OCI-LY1 (cell line): ENCODE measurements at regions not wholly inside any gene's neighbourhood (a gene's known extent, or its start where the extent isn't known, plus 50 kb on each side); places are given as distances from the start of the nearest gene placed in this dataset.

Experiments used
- H2AFZ ChIP-seq: fragments of 200-600 bp; sonication (generic), shearing (Covaris generic); 2 replicates; pipeline ENCODE4 v1.6.0; 2014; ENCODE audit warnings: antibody characterized with exemption, mild to moderate bottlenecking, low read length
- H3F3A ChIP-seq: fragments of 200-600 bp; sonication (generic), shearing (Covaris generic); 2 replicates; pipeline ENCODE4 v1.6.0; 2014; ENCODE audit warnings: mild to moderate bottlenecking, antibody characterized with exemption, low read length, moderate library complexity; ENCODE audit not compliant: insufficient read depth
- H3K27ac ChIP-seq: fragments of 200-600 bp; sonication (generic); 2 replicates; pipeline ENCODE4 v1.5.1; 2014; ENCODE audit warnings: low read length, mixed run types, mild to moderate bottlenecking, low read depth; ENCODE audit not compliant: poor library complexity, severe bottlenecking
- H3K27me3 ChIP-seq: fragments of 200-600 bp; sonication (generic); 2 replicates; pipeline ENCODE4 v1.6.0; 2014; ENCODE audit warnings: antibody characterized with exemption, mild to moderate bottlenecking, low read length, moderate library complexity; ENCODE audit not compliant: insufficient read depth
- H3K36me3 ChIP-seq: fragments of 200-600 bp; sonication (generic); 2 replicates; pipeline ENCODE4 v1.6.1; 2014; ENCODE audit warnings: mild to moderate bottlenecking, antibody characterized with exemption, low read length, moderate library complexity, mixed read lengths; ENCODE audit not compliant: insufficient read depth
- H3K4me1 ChIP-seq: fragments of 200-600 bp; sonication (generic); 2 replicates; pipeline ENCODE4 v1.5.1; 2014; ENCODE audit warnings: mild to moderate bottlenecking, low read length, moderate library complexity; ENCODE audit not compliant: insufficient read depth, severe bottlenecking
- H3K4me2 ChIP-seq: fragments of 200-600 bp; sonication (generic), shearing (Covaris generic); 2 replicates; pipeline ENCODE4 v1.6.1; 2014; ENCODE audit warnings: low read length
- H3K4me3 ChIP-seq: fragments of 200-600 bp; sonication (generic); 2 replicates; pipeline ENCODE4 v1.5.1; 2014; ENCODE audit warnings: low read length, low read depth, mild to moderate bottlenecking, mixed read lengths; ENCODE audit not compliant: poor library complexity, severe bottlenecking
- H3K79me2 ChIP-seq: fragments of 200-600 bp; shearing (Covaris generic); 2 replicates; pipeline ENCODE4 v1.6.1; 2016; ENCODE audit warnings: mixed run types, low read length, mixed read lengths; ENCODE audit not compliant: insufficient read depth
- H3K9ac ChIP-seq: fragments of 200-600 bp; sonication (generic), shearing (Covaris generic); 2 replicates; pipeline ENCODE4 v1.6.1; 2014; ENCODE audit warnings: mild to moderate bottlenecking, low read length, mixed read lengths
- H3K9me2 ChIP-seq: fragments of 200-600 bp; sonication (generic), shearing (Covaris generic); 2 replicates; pipeline ENCODE4 v1.6.1; 2014; ENCODE audit warnings: low read depth, mild to moderate bottlenecking, low read length, mixed read lengths
- H3K9me3 ChIP-seq: fragments of 200-600 bp; shearing (Covaris generic); 2 replicates; pipeline ENCODE4 v1.6.1; 2014; ENCODE audit warnings: low read length, mixed read lengths
- H4K20me1 ChIP-seq: fragments of 200-600 bp; sonication (generic), shearing (Covaris generic); 2 replicates; pipeline ENCODE4 v1.6.0; 2016; ENCODE audit warnings: mild to moderate bottlenecking, low read length; ENCODE audit not compliant: insufficient read depth
- EZH2 ChIP-seq: fragments of 200-600 bp; sonication (generic), shearing (Covaris generic); IDR thresholded peaks from 2 replicates; pipeline ENCODE4 v1.8.0; 2017; ENCODE audit warnings: borderline replicate concordance, mixed run types, mild to moderate bottlenecking, antibody characterized with exemption, low read length, moderate library complexity, mixed read lengths
- TF ChIP-seq, protein P1 (sequence below): fragments of 200-600 bp; sonication (generic), shearing (Covaris generic); IDR thresholded peaks from 2 replicates; pipeline ENCODE4 v1.5.1; 2017; ENCODE audit warnings: mild to moderate bottlenecking, antibody characterized with exemption, low read length, moderate library complexity, mixed read lengths

DNA sequence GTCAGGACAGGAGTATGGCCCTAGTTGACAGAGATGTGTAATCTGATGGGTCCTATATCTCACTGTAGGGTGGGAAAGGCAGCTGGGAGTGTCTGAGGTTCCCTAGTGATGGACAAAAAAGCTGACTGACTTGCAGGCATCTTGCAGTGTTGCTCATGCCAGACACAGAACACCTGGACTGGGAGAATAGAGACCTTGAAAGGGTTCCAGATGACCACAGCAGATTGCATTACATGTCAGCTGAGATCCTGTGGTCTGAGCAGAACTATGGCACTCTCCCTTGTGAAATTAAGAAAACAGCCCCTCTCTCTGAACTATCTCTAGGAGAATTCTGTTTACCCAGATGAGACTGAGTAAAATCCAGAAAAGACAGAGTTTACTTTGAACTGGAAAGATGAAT is 212.6 kb upstream of the MAN1A1 start:
- no peak overlapping the region for H3K4me2 ChIP-seq
- no peaks in the 10 kb centered on the region for H4K20me1 ChIP-seq
- no peaks in the 10 kb centered on the region for H3K79me2 ChIP-seq
- no peaks in the 10 kb centered on the region for H3K36me3 ChIP-seq
- TF ChIP-seq, protein P1, sequence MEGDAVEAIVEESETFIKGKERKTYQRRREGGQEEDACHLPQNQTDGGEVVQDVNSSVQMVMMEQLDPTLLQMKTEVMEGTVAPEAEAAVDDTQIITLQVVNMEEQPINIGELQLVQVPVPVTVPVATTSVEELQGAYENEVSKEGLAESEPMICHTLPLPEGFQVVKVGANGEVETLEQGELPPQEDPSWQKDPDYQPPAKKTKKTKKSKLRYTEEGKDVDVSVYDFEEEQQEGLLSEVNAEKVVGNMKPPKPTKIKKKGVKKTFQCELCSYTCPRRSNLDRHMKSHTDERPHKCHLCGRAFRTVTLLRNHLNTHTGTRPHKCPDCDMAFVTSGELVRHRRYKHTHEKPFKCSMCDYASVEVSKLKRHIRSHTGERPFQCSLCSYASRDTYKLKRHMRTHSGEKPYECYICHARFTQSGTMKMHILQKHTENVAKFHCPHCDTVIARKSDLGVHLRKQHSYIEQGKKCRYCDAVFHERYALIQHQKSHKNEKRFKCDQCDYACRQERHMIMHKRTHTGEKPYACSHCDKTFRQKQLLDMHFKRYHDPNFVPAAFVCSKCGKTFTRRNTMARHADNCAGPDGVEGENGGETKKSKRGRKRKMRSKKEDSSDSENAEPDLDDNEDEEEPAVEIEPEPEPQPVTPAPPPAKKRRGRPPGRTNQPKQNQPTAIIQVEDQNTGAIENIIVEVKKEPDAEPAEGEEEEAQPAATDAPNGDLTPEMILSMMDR, result no peak
- no peak for TF ChIP-seq EZH2
- no peaks in the 10 kb centered on the region for H3K27me3 ChIP-seq
- H3K4me1 ChIP-seq, result no peaks in the 10 kb centered on the region
- no peaks in the 10 kb centered on the region for H3F3A ChIP-seq
- no peak overlapping the region for H3K9ac ChIP-seq
- H3K9me2 ChIP-seq, result no peaks in the 10 kb centered on the region
- H2AFZ ChIP-seq, result no peak overlapping the region
- H3K9me3 ChIP-seq, result no peaks in the 10 kb centered on the region
- H3K27ac ChIP-seq, result no peak overlapping the region
- no peak overlapping the region for H3K4me3 ChIP-seq

DNA sequence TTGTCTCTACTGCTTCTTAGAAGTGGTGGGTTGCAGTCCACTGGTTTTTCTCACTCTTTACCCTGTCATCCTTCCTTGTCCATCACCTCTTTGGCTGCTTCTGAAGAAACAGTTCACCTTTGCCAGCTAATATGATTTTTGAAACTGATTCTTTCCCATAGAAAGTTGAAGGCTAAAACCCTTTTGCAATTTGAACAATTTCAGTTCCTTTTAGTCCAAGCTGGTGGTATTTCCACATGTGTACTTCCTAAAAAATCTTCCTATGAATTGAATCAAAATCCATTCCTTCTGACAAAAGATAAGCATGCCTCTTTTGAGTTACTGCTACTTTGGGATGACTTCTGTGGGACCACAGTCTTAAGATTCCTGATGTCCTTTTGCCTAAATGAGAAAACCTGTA is 210.0 kb upstream of the MAN1A1 start:
- H3K27ac ChIP-seq, result no peak overlapping the region
- no peaks in the 10 kb centered on the region for H3K9me3 ChIP-seq
- no peak overlapping the region for H3K4me3 ChIP-seq
- H3K36me3 ChIP-seq, result no peaks in the 10 kb centered on the region
- no peaks in the 10 kb centered on the region for H3K4me1 ChIP-seq
- H3K4me2 ChIP-seq, result no peak overlapping the region
- no peaks in the 10 kb centered on the region for H3K9me2 ChIP-seq
- H3K79me2 ChIP-seq, result no peaks in the 10 kb centered on the region
- no peak overlapping the region for H3K9ac ChIP-seq
- TF ChIP-seq, protein P1, result no peak
- no peak for TF ChIP-seq EZH2
- H3F3A ChIP-seq, result no peaks in the 10 kb centered on the region
- no peak overlapping the region for H2AFZ ChIP-seq
- no peaks in the 10 kb centered on the region for H3K27me3 ChIP-seq
- no peaks in the 10 kb centered on the region for H4K20me1 ChIP-seq

DNA sequence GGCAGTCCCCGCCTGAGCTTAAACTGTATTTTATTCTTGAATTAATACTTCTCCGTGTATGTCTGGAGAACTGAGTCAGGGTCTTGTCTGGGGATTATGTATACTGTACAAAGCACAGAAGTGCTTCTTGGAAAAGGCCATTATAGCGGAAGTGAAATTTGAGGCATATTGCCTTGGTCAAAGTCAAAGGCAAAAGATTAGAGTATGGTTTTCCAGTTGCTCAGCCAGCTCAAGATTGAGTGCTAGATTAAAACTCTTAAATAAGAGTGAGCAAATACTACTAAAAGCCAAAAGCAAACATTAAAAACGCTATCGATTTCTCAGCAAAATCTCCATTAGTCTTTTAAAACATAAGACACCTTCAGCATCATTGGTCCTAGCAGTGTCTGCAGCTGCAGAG is 207.7 kb upstream of the MAN1A1 start:
- Histone ChIP-seq H3K36me3 (no peaks in the 10 kb centered on the region), H3F3A (no peaks in the 10 kb centered on the region), H4K20me1 (no peaks in the 10 kb centered on the region), H3K4me1 (no peaks in the 10 kb centered on the region), H3K9me2 (no peaks in the 10 kb centered on the region), H3K9me3 (no peaks in the 10 kb centered on the region), H3K4me2 (no peak overlapping the region), H3K79me2 (no peaks in the 10 kb centered on the region), H2AFZ (no peak overlapping the region), H3K27me3 (no peaks in the 10 kb centered on the region), H3K27ac (no peak overlapping the region), H3K4me3 (no peak overlapping the region), H3K9ac (no peak overlapping the region)
- TF ChIP-seq, protein P1, result no peak
- no peak for TF ChIP-seq EZH2
